Left lung (tissue), 4 donors: ENCODE measurements at regions not wholly inside any gene's neighbourhood (a gene's known extent, or its start where the extent isn't known, plus 50 kb on each side); places are given as distances from the start of the nearest gene placed in this dataset.

ENCODE experiments used
- ATAC-seq: fragments of 200-7000 bp; cut with Tn5 transposase; one replicate; pipeline ENCODE4 v1.9.1; 2020; ENCODE audit warnings: moderate library complexity
- DNase-seq, 4 donors: peaks; one replicate each; pipeline ENCODE4 v3.0.0-alpha.2; 2013 to 2020
- H3K27ac ChIP-seq, 2 donors: fragments of 200-600 bp; sonication (generic) in 1 of 2; one replicate each; pipeline versions ENCODE4 v1.5.0 to v1.8.0; 2020 to 2021
- H3K27me3 ChIP-seq, 2 donors: fragments of 200-600 bp; sonication (generic) in 1 of 2; one replicate each; pipeline versions ENCODE4 v1.5.0 to v1.8.0; 2020 to 2021
- H3K36me3 ChIP-seq, 2 donors: fragments of 200-600 bp; sonication (generic) in 1 of 2; one replicate each; pipeline versions ENCODE4 v1.5.0 to v1.8.0; 2020 to 2021
- H3K4me1 ChIP-seq, 2 donors: fragments of 200-600 bp; one replicate each; pipeline ENCODE4 v1.8.0; 2021
- H3K4me3 ChIP-seq, 2 donors: fragments of 200-600 bp; sonication (generic) in 1 of 2; one replicate each; pipeline versions ENCODE4 v1.5.0 to v1.8.0; 2020 to 2021; ENCODE audit warnings: mild to moderate bottlenecking in 1 of 2
- H3K9me3 ChIP-seq, 2 donors: fragments of 200-600 bp; sonication (generic) in 1 of 2; one replicate each; pipeline versions ENCODE4 v1.5.0 to v1.8.0; 2020 to 2021
- intact Hi-C, 2 donors: fragments of 100-400 bp; cut with DNase I; formaldehyde crosslinking; loops; one replicate each; pipeline versions ENCODE4 v1.11.2 to v1.14.2; 2022
- TF ChIP-seq, protein P1 (sequence below), 2 donors: fragments of 200-600 bp; sonication (generic) in 1 of 2; IDR thresholded peaks; one replicate each; pipeline versions ENCODE4 v1.5.0 to v1.8.0; 2021; ENCODE audit warnings: antibody characterized with exemption in 2 of 2
- donor health status: DM: no; HTN: yes; CAD: no.
- donor health status: DM: no; HTN: no; CAD: no.

DNA sequence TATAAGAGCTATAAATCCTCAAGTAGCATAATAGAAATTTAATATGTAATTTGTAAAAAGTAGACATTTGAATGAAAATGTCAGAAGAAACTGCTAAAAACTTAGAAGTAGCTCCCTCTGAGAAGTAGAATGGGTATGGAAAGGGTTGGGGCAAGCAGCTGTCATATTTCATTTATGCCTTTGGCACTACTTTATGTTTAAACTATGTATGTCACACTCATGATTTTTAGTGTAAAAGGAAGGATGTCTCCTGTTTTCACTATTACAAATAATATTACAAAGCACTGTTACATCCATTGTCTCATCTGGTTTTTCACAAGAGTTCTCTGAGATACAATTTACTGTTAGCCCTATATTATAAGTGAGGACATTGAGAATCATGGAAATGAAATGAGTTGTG lies 96.3 kb upstream of the ZNF462 start:
- no peaks in the 10 kb centered on the region for H3K9me3 ChIP-seq
- H3K36me3 ChIP-seq, result no peaks in the 10 kb centered on the region
- H3K27me3 ChIP-seq, result no peaks in the 10 kb centered on the region
- ATAC-seq (no peak), DNase-seq (peak in 2 of 4 donors; percentile 11 to 54)
- intact Hi-C loops, result no loop called here
- no peak overlapping the region for H3K27ac ChIP-seq
- H3K4me1 ChIP-seq, result no peaks in the 10 kb centered on the region
- H3K4me3 ChIP-seq, result no peak overlapping the region
- TF ChIP-seq, protein P1, sequence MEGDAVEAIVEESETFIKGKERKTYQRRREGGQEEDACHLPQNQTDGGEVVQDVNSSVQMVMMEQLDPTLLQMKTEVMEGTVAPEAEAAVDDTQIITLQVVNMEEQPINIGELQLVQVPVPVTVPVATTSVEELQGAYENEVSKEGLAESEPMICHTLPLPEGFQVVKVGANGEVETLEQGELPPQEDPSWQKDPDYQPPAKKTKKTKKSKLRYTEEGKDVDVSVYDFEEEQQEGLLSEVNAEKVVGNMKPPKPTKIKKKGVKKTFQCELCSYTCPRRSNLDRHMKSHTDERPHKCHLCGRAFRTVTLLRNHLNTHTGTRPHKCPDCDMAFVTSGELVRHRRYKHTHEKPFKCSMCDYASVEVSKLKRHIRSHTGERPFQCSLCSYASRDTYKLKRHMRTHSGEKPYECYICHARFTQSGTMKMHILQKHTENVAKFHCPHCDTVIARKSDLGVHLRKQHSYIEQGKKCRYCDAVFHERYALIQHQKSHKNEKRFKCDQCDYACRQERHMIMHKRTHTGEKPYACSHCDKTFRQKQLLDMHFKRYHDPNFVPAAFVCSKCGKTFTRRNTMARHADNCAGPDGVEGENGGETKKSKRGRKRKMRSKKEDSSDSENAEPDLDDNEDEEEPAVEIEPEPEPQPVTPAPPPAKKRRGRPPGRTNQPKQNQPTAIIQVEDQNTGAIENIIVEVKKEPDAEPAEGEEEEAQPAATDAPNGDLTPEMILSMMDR (IDR thresholded peaks at IDR 0.05), result no peak

DNA sequence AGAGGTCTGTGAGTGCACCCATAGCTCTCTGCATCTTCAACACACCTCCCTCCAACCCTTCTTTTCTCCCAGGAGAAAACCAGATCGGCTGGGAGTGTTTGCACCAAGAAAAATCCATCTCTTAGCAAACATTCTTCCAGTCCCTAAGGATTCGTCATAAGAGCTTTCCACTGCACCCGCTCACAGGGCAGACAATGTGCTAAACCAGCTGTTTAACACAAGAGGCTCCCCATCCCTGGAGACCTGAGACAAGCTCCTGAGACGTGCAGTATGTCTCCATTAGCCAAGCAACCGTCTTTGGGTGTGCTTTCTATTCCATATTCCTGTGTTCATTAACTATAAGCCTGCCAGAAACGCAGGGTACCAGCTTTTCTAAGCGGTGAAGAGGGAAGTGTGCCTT lies 93.6 kb upstream of the ZNF462 start:
- ATAC-seq (no peak), DNase-seq (no peak)
- no peak overlapping the region for H3K27ac ChIP-seq
- no peaks in the 10 kb centered on the region for H3K9me3 ChIP-seq
- intact Hi-C loops, result no loop called here
- TF ChIP-seq, protein P1 (IDR thresholded peaks at IDR 0.05), result no peak
- no peaks in the 10 kb centered on the region for H3K4me1 ChIP-seq
- no peak overlapping the region for H3K4me3 ChIP-seq
- no peaks in the 10 kb centered on the region for H3K36me3 ChIP-seq
- no peaks in the 10 kb centered on the region for H3K27me3 ChIP-seq

DNA sequence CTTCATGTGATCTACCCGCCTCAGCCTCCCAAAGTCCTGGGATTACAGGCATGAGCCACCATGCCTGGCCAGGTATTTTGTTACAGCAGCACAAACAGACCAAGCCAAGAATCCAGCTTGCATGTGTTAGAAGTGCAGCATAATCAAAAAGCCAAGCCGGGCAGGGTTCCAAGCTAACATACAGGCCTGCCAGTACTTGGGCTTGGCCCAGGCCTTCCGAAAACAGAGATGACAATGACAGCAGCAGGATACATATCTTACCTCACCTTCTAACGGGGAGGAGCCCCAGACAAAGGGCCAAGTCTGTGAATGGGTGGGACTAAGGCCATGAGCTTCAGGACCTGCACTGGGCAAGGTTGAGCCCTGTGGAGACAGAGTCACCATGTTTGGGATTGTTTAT lies 91.4 kb upstream of the ZNF462 start:
- TF ChIP-seq, protein P1 (IDR thresholded peaks at IDR 0.05), result no peak
- intact Hi-C loops, result no loop called here
- H3K36me3 ChIP-seq, result no peaks in the 10 kb centered on the region
- no peak overlapping the region for H3K4me3 ChIP-seq
- H3K27me3 ChIP-seq, result no peaks in the 10 kb centered on the region
- no peak for ATAC-seq
- H3K4me1 ChIP-seq, result no peaks in the 10 kb centered on the region
- peak in 1 of 4 donors; percentile 26 for DNase-seq
- H3K9me3 ChIP-seq, result no peaks in the 10 kb centered on the region
- no peak overlapping the region for H3K27ac ChIP-seq

DNA sequence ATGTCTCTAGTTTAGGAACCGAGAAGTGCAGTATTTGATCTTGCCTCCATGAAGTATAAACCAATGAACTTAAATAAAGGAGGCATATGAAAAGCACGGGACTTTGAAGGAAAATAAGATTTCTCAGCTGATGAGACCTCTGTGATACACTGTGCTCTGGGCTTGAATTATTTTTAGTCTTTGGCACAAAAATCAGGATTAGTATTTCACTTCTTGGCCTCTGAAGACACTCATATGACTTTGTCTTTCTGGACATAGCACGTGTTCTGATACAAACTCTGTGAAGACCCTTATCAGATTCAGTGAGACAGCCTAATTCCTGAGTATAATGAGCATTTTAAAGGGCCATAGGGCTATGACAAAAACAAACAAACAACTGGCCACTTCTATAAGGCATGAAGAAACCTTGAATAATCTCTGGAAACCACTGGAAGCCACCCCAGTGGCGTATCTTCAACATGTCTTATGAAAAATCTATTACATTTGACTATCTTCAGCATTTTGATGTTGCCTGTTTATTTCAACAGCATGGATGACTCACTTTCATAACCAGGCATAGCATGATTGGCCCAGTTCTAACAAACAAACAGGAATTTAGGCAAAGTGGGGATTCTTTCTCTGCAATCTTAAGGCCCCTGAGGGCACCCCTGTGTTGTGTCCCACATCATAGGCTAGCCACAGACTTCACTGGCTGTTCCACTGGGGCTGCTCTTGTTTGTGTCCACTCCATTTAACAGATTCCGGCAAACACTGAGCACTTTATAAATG lies 90.3 kb upstream of the ZNF462 start:
- no peaks in the 10 kb centered on the region for H3K36me3 ChIP-seq
- ATAC-seq (no peak), DNase-seq (no peak)
- no peaks in the 10 kb centered on the region for H3K9me3 ChIP-seq
- H3K27me3 ChIP-seq, result no peaks in the 10 kb centered on the region
- intact Hi-C loops, result no loop called here
- H3K27ac ChIP-seq, result no peak overlapping the region
- TF ChIP-seq, protein P1 (IDR thresholded peaks at IDR 0.05), result no peak
- no peak overlapping the region for H3K4me3 ChIP-seq
- H3K4me1 ChIP-seq, result no peaks in the 10 kb centered on the region

DNA sequence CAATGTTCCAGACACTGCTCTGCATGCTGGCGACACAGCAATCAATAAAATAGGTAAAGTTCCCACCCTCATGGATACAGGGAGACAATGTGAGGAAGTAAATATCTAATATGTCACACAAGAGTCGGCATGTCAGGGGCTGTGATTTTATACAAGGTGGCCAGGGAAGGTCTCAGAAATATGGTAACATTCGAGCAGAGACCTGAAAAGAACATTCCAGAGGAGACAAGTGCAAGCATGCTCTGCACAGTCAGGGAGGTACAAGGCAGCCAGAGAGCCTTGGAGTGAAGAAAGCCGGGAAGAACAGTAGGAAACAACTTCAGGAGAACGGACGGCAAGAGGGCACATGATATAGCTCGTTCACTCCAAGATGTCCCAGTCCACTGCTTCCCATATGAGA lies 89.2 kb upstream of the ZNF462 start:
- no peak for ATAC-seq
- Histone ChIP-seq H3K9me3 (no peaks in the 10 kb centered on the region), H3K4me3 (no peak overlapping the region)

More for the DNA sequence above, 89.2 kb upstream of the ZNF462 start:
- H3K36me3 ChIP-seq, result no peaks in the 10 kb centered on the region
- intact Hi-C loops, result no loop called here
- H3K27me3 ChIP-seq, result no peaks in the 10 kb centered on the region
- H3K4me1 ChIP-seq, result no peaks in the 10 kb centered on the region
- H3K27ac ChIP-seq, result no peak overlapping the region
- TF ChIP-seq, protein P1 (IDR thresholded peaks at IDR 0.05), result no peak
- no peak for DNase-seq
